NCI-H187 treated with DMSO at 0.1 percent for 48 hours (cell line): ENCODE measurements at regions not wholly inside any gene's neighbourhood (a gene's known extent, or its start where the extent isn't known, plus 50 kb on each side); places are given as distances from the start of the nearest gene placed in this dataset.
"Not testable (repeated sequence)": the region's sequence is repeated elsewhere in the genome, so short reads cannot be mapped to it uniquely, and the experiment has no call there.

ENCODE experiments used
- DNase-seq: peaks from one replicate; lab custom pipeline; 2025; lab: John Stamatoyannopoulos, UW

GRCh38 chr3:158882445-158882844 is 80.6 kb downstream of the MFSD1 start:
- no peak for DNase-seq

GRCh38 chr3:158896729-158897128 is 94.9 kb downstream of the MFSD1 start:
- DNase-seq: no peak

GRCh38 chr3:158906749-158907148 is 104.9 kb downstream of the MFSD1 start:
- DNase-seq: no peak

GRCh38 chr3:158908187-158908734 is 106.4 kb downstream of the MFSD1 start:
- DNase-seq: no peak

GRCh38 chr3:158909870-158910269 is 108.0 kb downstream of the MFSD1 start:
- no peak for DNase-seq

- DNase-seq: peak; percentile 16
Observed at GRCh38 chr3:158911586-158911985, 109.7 kb downstream of the MFSD1 start.

GRCh38 chr3:158912188-158912587 is 110.3 kb downstream of the MFSD1 start:
- no peak for DNase-seq

GRCh38 chr3:158912621-158913020 is 110.8 kb downstream of the MFSD1 start:
- no peak for DNase-seq

GRCh38 chr3:158916111-158916510 is 114.3 kb downstream of the MFSD1 start:
- no peak for DNase-seq

GRCh38 chr3:158918008-158918407 is 116.2 kb downstream of the MFSD1 start:
- no peak for DNase-seq

GRCh38 chr3:158918451-158918850 is 116.6 kb downstream of the MFSD1 start:
- DNase-seq: no peak

GRCh38 chr3:158920371-158920770 is 118.5 kb downstream of the MFSD1 start:
- DNase-seq: no peak

- no peak for DNase-seq
Observed at GRCh38 chr3:158925021-158925420, 123.2 kb downstream of the MFSD1 start.

GRCh38 chr3:158925828-158926494 is 124.1 kb downstream of the MFSD1 start:
- DNase-seq: no peak

- DNase-seq: no peak
Observed at GRCh38 chr3:158935846-158936245, 134.0 kb downstream of the MFSD1 start.

- DNase-seq: no peak
Observed at GRCh38 chr3:158936530-158937113, 134.8 kb downstream of the MFSD1 start.

GRCh38 chr3:158950178-158950901 is 148.5 kb downstream of the MFSD1 start:
- no peak for DNase-seq

GRCh38 chr3:158953131-158953530 is 151.3 kb downstream of the MFSD1 start:
- DNase-seq: no peak

- DNase-seq: no peak
Observed at GRCh38 chr3:158954420-158954819, 152.6 kb downstream of the MFSD1 start.

- DNase-seq: not testable (repeated sequence)
Observed at GRCh38 chr3:158957777-158958176, 155.9 kb downstream of the MFSD1 start.

GRCh38 chr3:158958873-158959272 is 157.0 kb downstream of the MFSD1 start:
- DNase-seq: no peak

GRCh38 chr3:158961471-158961870 is 159.6 kb downstream of the MFSD1 start:
- DNase-seq: no peak

- DNase-seq: no peak
Observed at GRCh38 chr3:158961911-158962310, 160.1 kb downstream of the MFSD1 start.
